SHP77 (cell line): ENCODE measurements at regions not wholly inside any gene's neighbourhood (a gene's known extent, or its start where the extent isn't known, plus 50 kb on each side); places are given as distances from the start of the nearest gene placed in this dataset.

Experiments used
- DNase-seq, 2 experiments: peaks; one replicate each; lab custom pipeline; 2025; lab: John Stamatoyannopoulos, UW

GRCh38 chr1:59085101-59085500 is 211.8 kb upstream of the FGGY start:
- DNase-seq: no peak

GRCh38 chr1:59089036-59089798 is 207.7 kb upstream of the FGGY start:
- DNase-seq: no peak

GRCh38 chr1:59089922-59090457 is 206.9 kb upstream of the FGGY start:
- DNase-seq: no peak

GRCh38 chr1:59092126-59092525 is 204.8 kb upstream of the FGGY start:
- DNase-seq: no peak

- no peak for DNase-seq
These were observed 202.9 kb upstream of the FGGY start for GRCh38 chr1:59094001-59094400.

GRCh38 chr1:59096501-59096900 is 200.4 kb upstream of the FGGY start:
- no peak for DNase-seq

GRCh38 chr1:59098655-59099054 is 198.2 kb upstream of the FGGY start:
- DNase-seq: no peak

- DNase-seq: no peak
These were observed 196.1 kb upstream of the FGGY start for GRCh38 chr1:59100708-59101374.

GRCh38 chr1:59101518-59101917 is 195.4 kb upstream of the FGGY start:
- DNase-seq: no peak

GRCh38 chr1:59103457-59103856 is 193.4 kb upstream of the FGGY start:
- no peak for DNase-seq

GRCh38 chr1:59104191-59104760 is 192.6 kb upstream of the FGGY start:
- DNase-seq: no peak

- DNase-seq: no peak
These were observed 191.1 kb upstream of the FGGY start for GRCh38 chr1:59105548-59106507.

GRCh38 chr1:59107516-59107915 is 189.4 kb upstream of the FGGY start:
- DNase-seq: no peak

GRCh38 chr1:59107916-59108315 is 189.0 kb upstream of the FGGY start:
- no peak for DNase-seq

GRCh38 chr1:59108481-59109317 is 188.2 kb upstream of the FGGY start:
- no peak for DNase-seq

- DNase-seq: no peak
These were observed 186.6 kb upstream of the FGGY start for GRCh38 chr1:59110271-59110670.

- peak; percentile 8 to 9 for DNase-seq
These were observed 182.9 kb upstream of the FGGY start for GRCh38 chr1:59113876-59114457.

GRCh38 chr1:59115865-59116264 is 181.0 kb upstream of the FGGY start:
- no peak for DNase-seq

- DNase-seq: no peak
These were observed 179.9 kb upstream of the FGGY start for GRCh38 chr1:59116920-59117542.

- DNase-seq: no peak
These were observed 174.4 kb upstream of the FGGY start for GRCh38 chr1:59122527-59122926.
